Prostate gland (tissue), 2 donors: ENCODE measurements at regions not wholly inside any gene's neighbourhood (a gene's known extent, or its start where the extent isn't known, plus 50 kb on each side); places are given as distances from the start of the nearest gene placed in this dataset.

ENCODE experiments used
- DNase-seq: peaks from one replicate; pipeline ENCODE4 v3.0.0-alpha.2; 2019; ENCODE audit warnings: low spot score
- H3K27ac ChIP-seq, 2 donors: fragments of 200-600 bp; sonication (generic); 2 replicates each; pipeline ENCODE4 v1.5.1; 2017 to 2019
- H3K27me3 ChIP-seq: fragments of 200-600 bp; sonication (generic); replicated peaks from 2 replicates; pipeline ENCODE4 v1.5.1; 2019; ENCODE audit not compliant: insufficient read depth
- H3K36me3 ChIP-seq, 2 donors: fragments of 200-600 bp; sonication (generic); 1 replicate in 1 of 2; 2 replicates in 1 of 2; pipeline versions ENCODE4 v1.5.1 to v1.8.1; 2017 to 2019
- H3K4me1 ChIP-seq: fragments of 200-600 bp; sonication (generic); replicated peaks from 2 replicates; pipeline ENCODE4 v1.5.1; 2019
- H3K4me3 ChIP-seq, 2 donors: fragments of 200-600 bp; sonication (generic); 2 replicates each; pipeline ENCODE4 v1.5.1; 2017 to 2019
- H3K9me3 ChIP-seq: fragments of 200-600 bp; sonication (generic); 2 replicates; pipeline ENCODE4 v1.5.1; 2017
- POLR2A ChIP-seq: fragments of 450-650 bp; IDR thresholded peaks from one replicate; pipeline ENCODE4 v1.6.1; 2016; ENCODE audit warnings: antibody characterized with exemption, mild to moderate bottlenecking
- POLR2AphosphoS5 ChIP-seq: sonication (generic); formaldehyde crosslinking; IDR thresholded peaks from one replicate; pipeline ENCODE4 v1.6.1; 2017; ENCODE audit warnings: antibody characterized with exemption
- WGBS: methylation state at CpG from one replicate; pipeline ENCODE4 v1.1.5; 2018; 5-methylcytosine and 5-hydroxymethylcytosine counted together
- intact Hi-C: fragments of 100-400 bp; cut with DNase I; formaldehyde crosslinking; loops from one replicate; pipeline ENCODE4 v1.14.2; 2022
- TF ChIP-seq, protein P1 (sequence below), 4 experiments: fragments of 200-600 bp in 2 of 4; fragments of 450-650 bp in 2 of 4; sonication (generic) in 2 of 4; IDR thresholded peaks; 1 replicate in 3 of 4; 2 replicates in 1 of 4; pipeline ENCODE4 v1.5.1; 2016 to 2019; ENCODE audit warnings: antibody characterized with exemption in 4 of 4, mild to moderate bottlenecking in 2 of 4, moderate library complexity in 2 of 4

DNA sequence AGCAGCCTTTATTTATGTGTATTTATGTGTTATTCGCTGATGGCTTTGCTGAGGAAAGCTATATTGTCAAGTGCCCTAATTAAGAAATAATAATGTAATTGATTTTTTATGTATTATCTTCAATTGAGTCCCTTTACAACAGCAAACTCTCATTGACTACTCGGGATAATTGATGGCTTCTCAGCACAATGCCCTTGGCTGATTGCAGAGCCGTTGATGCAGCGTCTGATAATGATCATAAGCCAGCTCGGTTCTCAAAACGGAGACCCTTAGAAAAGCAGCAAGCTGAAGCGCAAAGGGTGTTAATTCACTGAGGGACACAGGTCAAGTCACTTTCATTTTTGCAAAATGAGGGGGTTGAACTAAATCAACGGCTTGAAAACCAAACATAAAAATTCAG lies 357.1 kb upstream of the KCNH8 start:
- TF ChIP-seq POLR2AphosphoS5 (no peak), POLR2A (no peak)
- TF ChIP-seq, protein P1, sequence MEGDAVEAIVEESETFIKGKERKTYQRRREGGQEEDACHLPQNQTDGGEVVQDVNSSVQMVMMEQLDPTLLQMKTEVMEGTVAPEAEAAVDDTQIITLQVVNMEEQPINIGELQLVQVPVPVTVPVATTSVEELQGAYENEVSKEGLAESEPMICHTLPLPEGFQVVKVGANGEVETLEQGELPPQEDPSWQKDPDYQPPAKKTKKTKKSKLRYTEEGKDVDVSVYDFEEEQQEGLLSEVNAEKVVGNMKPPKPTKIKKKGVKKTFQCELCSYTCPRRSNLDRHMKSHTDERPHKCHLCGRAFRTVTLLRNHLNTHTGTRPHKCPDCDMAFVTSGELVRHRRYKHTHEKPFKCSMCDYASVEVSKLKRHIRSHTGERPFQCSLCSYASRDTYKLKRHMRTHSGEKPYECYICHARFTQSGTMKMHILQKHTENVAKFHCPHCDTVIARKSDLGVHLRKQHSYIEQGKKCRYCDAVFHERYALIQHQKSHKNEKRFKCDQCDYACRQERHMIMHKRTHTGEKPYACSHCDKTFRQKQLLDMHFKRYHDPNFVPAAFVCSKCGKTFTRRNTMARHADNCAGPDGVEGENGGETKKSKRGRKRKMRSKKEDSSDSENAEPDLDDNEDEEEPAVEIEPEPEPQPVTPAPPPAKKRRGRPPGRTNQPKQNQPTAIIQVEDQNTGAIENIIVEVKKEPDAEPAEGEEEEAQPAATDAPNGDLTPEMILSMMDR (IDR thresholded peaks at IDR 0.05): no peak
- DNase-seq: no peak
- H3K4me1 ChIP-seq: no peaks in the 10 kb centered on the region
- 54% methylated on average over 8 of the region's 8 CpGs for WGBS
- intact Hi-C loops: no loop called here
- no peak overlapping the region for H3K27ac ChIP-seq
- H3K9me3 ChIP-seq: no peaks in the 10 kb centered on the region
- no peaks in the 10 kb centered on the region for H3K27me3 ChIP-seq
- no peaks in the 10 kb centered on the region for H3K36me3 ChIP-seq
- no peak overlapping the region for H3K4me3 ChIP-seq

DNA sequence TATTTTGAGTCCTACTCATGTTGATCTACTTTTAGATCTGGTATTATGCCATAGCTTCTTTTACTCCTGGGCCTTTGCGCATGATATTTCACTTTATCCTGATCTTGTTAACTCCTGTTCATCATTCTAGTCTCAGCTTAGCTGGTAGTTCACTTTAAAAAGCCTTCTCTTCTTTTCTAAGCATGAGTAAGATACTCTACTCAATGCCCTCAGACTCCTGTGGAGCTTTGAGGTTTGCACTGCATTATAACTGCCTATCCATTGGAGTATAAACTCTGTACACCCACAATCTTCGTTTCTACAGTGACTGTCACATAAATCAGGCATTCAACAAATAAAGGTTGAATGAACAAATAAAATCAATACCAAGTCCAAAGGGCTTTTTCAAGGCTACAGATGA lies 357.9 kb upstream of the KCNH8 start:
- Histone ChIP-seq H3K4me1 (no peaks in the 10 kb centered on the region), H3K27ac (no peak overlapping the region), H3K27me3 (no peaks in the 10 kb centered on the region), H3K36me3 (no peaks in the 10 kb centered on the region), H3K9me3 (no peaks in the 10 kb centered on the region), H3K4me3 (no peak overlapping the region)
- intact Hi-C loops: no loop called here
- TF ChIP-seq POLR2A: no peak
- no peak for TF ChIP-seq POLR2AphosphoS5
- TF ChIP-seq, protein P1 (IDR thresholded peaks at IDR 0.05): no peak
- no peak for DNase-seq
- 66% methylated on average over 2 of the region's 2 CpGs for WGBS

DNA sequence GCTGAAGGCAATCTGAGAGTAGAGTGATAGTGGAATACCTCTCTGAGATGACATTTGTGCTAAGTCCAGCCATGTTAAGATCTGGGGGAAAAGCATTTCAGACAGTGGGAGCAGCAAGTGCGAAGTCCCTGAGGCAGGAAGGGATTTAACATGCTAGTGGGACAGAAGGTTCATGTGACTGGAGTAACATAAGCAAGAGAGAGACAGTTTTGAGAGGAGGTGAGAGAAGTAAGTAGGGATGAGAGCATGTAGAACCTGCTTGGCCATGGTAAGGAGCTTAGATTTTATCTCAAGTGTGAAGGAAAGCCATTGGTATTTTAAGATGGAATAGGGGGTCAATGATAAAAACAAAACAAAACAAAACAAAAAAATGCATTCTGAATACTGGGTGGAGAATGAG lies 358.6 kb upstream of the KCNH8 start:
- Histone ChIP-seq H3K27ac (no peak overlapping the region), H3K4me3 (no peak overlapping the region), H3K9me3 (no peaks in the 10 kb centered on the region), H3K36me3 (no peaks in the 10 kb centered on the region), H3K4me1 (no peaks in the 10 kb centered on the region), H3K27me3 (no peaks in the 10 kb centered on the region)
- TF ChIP-seq POLR2A (no peak), POLR2AphosphoS5 (no peak)
- TF ChIP-seq, protein P1 (IDR thresholded peaks at IDR 0.05): no peak
- WGBS: 98% methylated on average over 1 of the region's 1 CpG
- intact Hi-C loops: no loop called here
- no peak for DNase-seq

DNA sequence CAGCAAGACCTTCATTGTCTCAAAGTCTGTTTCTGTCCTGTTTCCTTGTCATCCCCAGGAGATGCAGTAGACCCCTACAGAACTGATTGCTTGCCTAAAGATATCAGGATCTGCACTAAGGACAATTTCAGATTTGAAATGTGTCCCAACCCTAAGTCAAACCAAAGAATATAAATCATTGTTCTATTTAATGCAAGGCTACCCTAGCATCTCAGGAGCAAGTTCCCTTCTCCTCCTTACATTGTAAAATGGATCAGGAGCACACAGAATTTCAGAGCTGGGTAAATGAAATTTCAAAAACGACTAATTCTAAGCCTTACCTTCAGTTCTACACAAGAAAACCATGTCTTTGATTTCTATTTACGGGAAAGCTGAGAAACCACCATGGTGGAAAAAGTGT lies 360.9 kb upstream of the KCNH8 start:
- H3K4me3 ChIP-seq: no peak overlapping the region
- H3K27ac ChIP-seq: no peak overlapping the region
- TF ChIP-seq POLR2AphosphoS5 (no peak), POLR2A (no peak)
- TF ChIP-seq, protein P1 (IDR thresholded peaks at IDR 0.05): no peak
- 91% methylated on average over 2 of the region's 2 CpGs for WGBS
- H3K27me3 ChIP-seq: no peaks in the 10 kb centered on the region
- intact Hi-C loops: no loop called here
- no peaks in the 10 kb centered on the region for H3K9me3 ChIP-seq
- no peaks in the 10 kb centered on the region for H3K36me3 ChIP-seq
- no peak for DNase-seq
- H3K4me1 ChIP-seq: no peaks in the 10 kb centered on the region

DNA sequence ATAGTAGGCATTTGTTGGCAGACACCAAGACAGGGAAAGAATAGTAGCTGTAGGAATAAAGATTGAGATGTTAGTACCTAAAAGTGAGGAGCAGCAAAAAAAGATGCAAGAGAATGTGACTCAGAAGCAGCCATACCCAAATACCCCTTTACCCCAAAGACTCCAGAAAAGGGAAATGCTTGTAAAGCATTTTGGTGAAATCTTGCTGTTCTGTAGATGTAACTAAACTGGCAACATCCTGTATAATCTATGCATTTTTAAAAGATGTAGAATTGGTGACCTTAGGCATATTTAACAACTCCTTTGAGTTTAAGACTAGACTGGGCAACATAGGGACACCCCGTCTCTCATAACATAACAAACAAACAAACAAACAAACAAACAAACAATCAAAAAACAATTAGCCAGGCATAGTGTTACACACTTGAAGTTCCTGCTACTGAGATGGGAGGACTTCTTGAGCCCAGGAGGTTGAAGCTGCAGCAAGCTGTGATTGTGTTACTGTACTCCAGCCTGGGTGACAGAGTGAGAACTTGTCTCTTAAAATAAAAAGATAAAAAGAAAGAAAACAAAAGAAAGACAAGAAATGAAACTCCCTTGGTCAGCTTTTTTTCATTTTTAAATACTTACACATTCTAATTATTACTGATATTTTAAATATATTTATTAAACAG lies 361.5 kb upstream of the KCNH8 start:
- Histone ChIP-seq H3K4me1 (no peaks in the 10 kb centered on the region), H3K4me3 (no peak overlapping the region), H3K27me3 (no peaks in the 10 kb centered on the region), H3K9me3 (no peaks in the 10 kb centered on the region), H3K27ac (no peak overlapping the region), H3K36me3 (no peaks in the 10 kb centered on the region)
- DNase-seq: no peak
- WGBS: 77% methylated on average over 1 of the region's 1 CpG
- TF ChIP-seq POLR2AphosphoS5 (no peak), POLR2A (no peak)
- TF ChIP-seq, protein P1 (IDR thresholded peaks at IDR 0.05): no peak
- intact Hi-C loops: no loop called here
